Liver (tissue), 8 donors: ENCODE measurements at regions not wholly inside any gene's neighbourhood (a gene's known extent, or its start where the extent isn't known, plus 50 kb on each side); places are given as distances from the start of the nearest gene placed in this dataset.

Experiments used
- DNase-seq: peaks from one replicate; pipeline ENCODE4 v3.0.0-alpha.2; 2017; ENCODE audit warnings: low spot score
- H3K27ac ChIP-seq, 2 donors: one replicate each; pipeline ENCODE4 v1.7.0; 2013; ENCODE audit warnings: inconsistent platforms in 2 of 2, low read length in 2 of 2, control low read depth in 1 of 2, low read depth in 1 of 2, mild to moderate bottlenecking in 1 of 2
- H3K27me3 ChIP-seq, 4 donors: one replicate each; pipeline versions ENCODE4 v1.6.1 to v1.7.0; 2013; ENCODE audit warnings: low read length in 3 of 4, inconsistent platforms in 1 of 4, mild to moderate bottlenecking in 1 of 4, moderate library complexity in 1 of 4; ENCODE audit not compliant: control insufficient read depth in 4 of 4, insufficient read depth in 4 of 4
- H3K36me3 ChIP-seq, 4 donors: one replicate each; pipeline versions ENCODE4 v1.6.1 to v1.7.0; 2013; ENCODE audit warnings: low read length in 3 of 4, mild to moderate bottlenecking in 3 of 4, low read depth in 1 of 4, moderate library complexity in 1 of 4; ENCODE audit not compliant: control insufficient read depth in 4 of 4, insufficient read depth in 3 of 4
- H3K4me1 ChIP-seq, 4 donors: one replicate each; pipeline versions ENCODE4 v1.6.1 to v1.7.0; 2013; ENCODE audit warnings: low read length in 3 of 4, mild to moderate bottlenecking in 3 of 4, moderate library complexity in 1 of 4; ENCODE audit not compliant: control insufficient read depth in 4 of 4, insufficient read depth in 4 of 4
- H3K4me3 ChIP-seq, 3 donors: one replicate each; pipeline versions ENCODE4 v1.6.1 to v1.7.0; 2013; ENCODE audit warnings: low read length in 3 of 3, control low read depth in 1 of 3, low read depth in 1 of 3, mild to moderate bottlenecking in 1 of 3
- H3K9ac ChIP-seq, 2 donors: one replicate each; pipeline ENCODE4 v1.7.0; 2013; ENCODE audit warnings: low read length in 2 of 2, mild to moderate bottlenecking in 2 of 2, moderate library complexity in 2 of 2, control low read depth in 1 of 2, low read depth in 1 of 2
- H3K9me3 ChIP-seq, 4 donors: one replicate each; pipeline versions ENCODE4 v1.6.1 to v1.7.0; 2013; ENCODE audit warnings: low read length in 3 of 4; ENCODE audit not compliant: control insufficient read depth in 4 of 4
- ATF3 ChIP-seq: IDR thresholded peaks from 2 replicates; pipeline ENCODE4 v1.6.1; 2016; ENCODE audit warnings: antibody characterized with exemption
- CTCF ChIP-seq: fragments of 150-350 bp; IDR thresholded peaks from 2 replicates; pipeline ENCODE4 v1.5.1; 2017; ENCODE audit warnings: improper control_type of control experiment, low read depth, low read length; ENCODE audit not compliant: missing input control
- EGR1 ChIP-seq, 2 donors: IDR thresholded peaks; 2 replicates each; pipeline ENCODE4 v1.6.1; 2016 to 2018; ENCODE audit warnings: antibody characterized with exemption in 2 of 2, low read depth in 2 of 2
- FOXA1 ChIP-seq: IDR thresholded peaks from 2 replicates; pipeline ENCODE4 v1.6.1; 2016; ENCODE audit warnings: antibody characterized with exemption
- FOXA2 ChIP-seq: IDR thresholded peaks from 2 replicates; pipeline ENCODE4 v1.6.1; 2016; ENCODE audit warnings: antibody characterized with exemption
- GABPA ChIP-seq, 2 donors: IDR thresholded peaks in 1 of 2; conservative IDR thresholded peaks in 1 of 2; 2 replicates each; pipeline ENCODE4 v1.6.1; 2016; ENCODE audit warnings: antibody characterized with exemption in 2 of 2, mild to moderate bottlenecking in 1 of 2, moderate library complexity in 1 of 2
- HNF4A ChIP-seq, 2 donors: conservative IDR thresholded peaks; 2 replicates each; pipeline ENCODE4 v1.6.1; 2016; ENCODE audit warnings: antibody characterized with exemption in 2 of 2, mild to moderate bottlenecking in 2 of 2
- HNF4G ChIP-seq: IDR thresholded peaks from 2 replicates; pipeline ENCODE4 v1.6.1; 2016; ENCODE audit warnings: antibody characterized with exemption
- JUND ChIP-seq, 2 donors: IDR thresholded peaks; 2 replicates each; pipeline ENCODE4 v1.6.1; 2016; ENCODE audit warnings: antibody characterized with exemption in 2 of 2
- MAX ChIP-seq: IDR thresholded peaks from 2 replicates; pipeline ENCODE4 v1.6.1; 2016; ENCODE audit warnings: antibody characterized with exemption
- NR2F2 ChIP-seq: IDR thresholded peaks from 2 replicates; pipeline ENCODE4 v1.6.1; 2016; ENCODE audit warnings: antibody characterized with exemption
- RAD21 ChIP-seq, 2 donors: IDR thresholded peaks; 2 replicates each; pipeline ENCODE4 v1.6.1; 2016; ENCODE audit warnings: antibody characterized with exemption in 2 of 2, mild to moderate bottlenecking in 2 of 2
- REST ChIP-seq: IDR thresholded peaks from 2 replicates; pipeline ENCODE4 v1.6.1; 2016; ENCODE audit warnings: antibody characterized with exemption, mild to moderate bottlenecking
- RXRA ChIP-seq, 2 donors: IDR thresholded peaks; 2 replicates each; pipeline ENCODE4 v1.6.1; 2017 to 2018; ENCODE audit warnings: antibody characterized with exemption in 2 of 2, mild to moderate bottlenecking in 1 of 2
- SP1 ChIP-seq: IDR thresholded peaks from 2 replicates; pipeline ENCODE4 v1.6.1; 2018; ENCODE audit warnings: antibody characterized with exemption, mild to moderate bottlenecking
- TAF1 ChIP-seq: conservative IDR thresholded peaks from 2 replicates; pipeline ENCODE4 v1.6.1; 2016; ENCODE audit warnings: antibody characterized with exemption, mild to moderate bottlenecking
- YY1 ChIP-seq: IDR thresholded peaks from 2 replicates; pipeline ENCODE4 v1.6.1; 2016; ENCODE audit warnings: antibody characterized with exemption, mild to moderate bottlenecking
- ZBTB33 ChIP-seq: IDR thresholded peaks from 2 replicates; pipeline ENCODE4 v1.6.1; 2016; ENCODE audit warnings: antibody characterized with exemption
- WGBS: extraction: QIAGEN DNeasy Blood & Tissue Kit; methylation state at CpG from one replicate; pipeline ENCODE4 v1.1.7; 2013; 5-methylcytosine and 5-hydroxymethylcytosine counted together
- donor health status: healthy.
- donor health status: healthy.
- donor health status: healthy.
- donor health status: healthy.
- donor health status: healthy.

GRCh38 chr4:31682796-31683195 is 962.6 kb downstream of the PCDH7 start:
- no peaks in the 10 kb centered on the region for H3K36me3 ChIP-seq
- DNase-seq: no peak
- no peak for TF ChIP-seq YY1
- no peak for TF ChIP-seq FOXA1
- TF ChIP-seq CTCF: no peak
- TF ChIP-seq ATF3: no peak
- TF ChIP-seq GABPA (IDR thresholded peaks at IDR 0.05 in 1 of 2, conservative IDR thresholded peaks at IDR 0.05 in 1 of 2): no peak
- TF ChIP-seq EGR1 (IDR thresholded peaks at IDR 0.05; ENCODE audit: low read depth in 2 of 2): no peak
- no peak for TF ChIP-seq RAD21 (IDR thresholded peaks at IDR 0.05)
- TF ChIP-seq REST: no peak
- TF ChIP-seq FOXA2: no peak
- no peak for TF ChIP-seq HNF4A (conservative IDR thresholded peaks at IDR 0.05)
- no peak for TF ChIP-seq JUND (IDR thresholded peaks at IDR 0.05)
- no peak for TF ChIP-seq MAX
- TF ChIP-seq SP1: no peak
- no peak for TF ChIP-seq TAF1
- no peak for TF ChIP-seq ZBTB33
- no peak for TF ChIP-seq HNF4G
- TF ChIP-seq NR2F2: no peak
- no peak for TF ChIP-seq RXRA (IDR thresholded peaks at IDR 0.05)
- H3K4me1 ChIP-seq: no peaks in the 10 kb centered on the region
- 68% methylated on average over 3 of the region's 3 CpGs for WGBS
- H3K9ac ChIP-seq: no peak overlapping the region
- no peaks in the 10 kb centered on the region for H3K9me3 ChIP-seq
- H3K27ac ChIP-seq: no peak overlapping the region
- H3K27me3 ChIP-seq: no peaks in the 10 kb centered on the region
- H3K4me3 ChIP-seq: no peak overlapping the region
